ENCODE measurements at regions not wholly inside any gene's neighbourhood (a gene's known extent, or its start where the extent isn't known, plus 50 kb on each side); places are given as distances from the start of the nearest gene placed in this dataset.
"Not testable (repeated sequence)": the region's sequence is repeated elsewhere in the genome, so short reads cannot be mapped to it uniquely, and the experiment has no call there.

GRCh38 chrX:3994315-3994714 is 280.9 kb upstream of the PRKX start:
- DNase-seq, result no peak

DNA sequence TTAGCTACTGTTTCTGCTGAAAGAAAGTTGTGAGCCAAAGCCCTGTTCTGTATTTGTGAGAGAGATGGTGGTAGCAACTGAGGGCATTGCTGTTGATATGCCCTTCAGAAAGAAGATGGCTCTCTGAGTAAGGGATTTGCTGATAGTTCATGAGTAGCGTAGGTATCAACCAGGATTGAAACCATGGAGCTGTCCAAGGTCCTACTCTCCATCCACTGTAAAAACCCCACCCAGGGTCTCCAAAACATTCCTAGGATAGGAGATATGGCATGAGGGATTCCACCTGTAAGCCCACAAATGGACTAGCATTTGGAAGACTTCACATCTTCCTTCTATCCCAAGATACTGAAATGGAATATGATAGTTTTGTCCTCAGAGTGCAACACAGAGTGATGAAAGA is 277.1 kb upstream of the PRKX start:
- no peak for DNase-seq

DNA sequence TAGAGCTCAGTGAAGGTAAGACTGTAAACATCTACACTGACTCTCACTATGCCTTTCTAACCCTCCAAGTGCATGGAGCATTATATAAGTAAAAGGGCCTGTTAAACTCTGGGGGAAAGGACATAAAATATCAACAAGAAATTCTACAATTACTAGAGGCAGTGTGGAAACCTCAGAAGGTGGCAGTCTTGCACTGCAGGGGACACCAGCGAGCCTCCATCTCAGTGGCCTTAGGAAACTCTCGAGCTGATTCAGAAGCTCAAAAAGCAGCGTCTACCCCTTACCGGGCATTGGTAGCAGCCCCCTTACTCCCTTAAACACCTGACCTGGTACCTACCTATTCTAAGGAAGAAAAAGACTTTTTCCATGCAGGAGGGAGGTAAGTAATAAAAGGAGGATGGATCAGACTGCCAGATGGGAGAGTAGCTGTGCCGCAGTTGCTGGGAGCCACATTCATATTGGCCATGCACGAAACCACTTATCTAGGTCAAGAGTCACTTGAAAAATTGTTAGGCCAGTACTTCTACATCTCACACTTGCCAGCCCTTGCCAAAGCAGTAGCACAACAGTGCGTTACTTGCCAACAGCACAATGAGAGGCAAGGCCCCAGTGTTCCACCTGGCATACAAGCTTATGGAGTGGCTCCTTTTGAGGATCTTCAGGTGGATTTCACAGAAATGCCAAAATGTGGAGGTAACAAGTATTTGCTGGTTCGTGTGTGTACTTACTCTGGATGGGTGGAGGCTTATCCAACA is 258.8 kb upstream of the PRKX start:
- DNase-seq, result not testable (repeated sequence)

- DNase-seq, result no peak
Observed at GRCh38 chrX:3968749-3969148, 255.3 kb upstream of the PRKX start.

DNA sequence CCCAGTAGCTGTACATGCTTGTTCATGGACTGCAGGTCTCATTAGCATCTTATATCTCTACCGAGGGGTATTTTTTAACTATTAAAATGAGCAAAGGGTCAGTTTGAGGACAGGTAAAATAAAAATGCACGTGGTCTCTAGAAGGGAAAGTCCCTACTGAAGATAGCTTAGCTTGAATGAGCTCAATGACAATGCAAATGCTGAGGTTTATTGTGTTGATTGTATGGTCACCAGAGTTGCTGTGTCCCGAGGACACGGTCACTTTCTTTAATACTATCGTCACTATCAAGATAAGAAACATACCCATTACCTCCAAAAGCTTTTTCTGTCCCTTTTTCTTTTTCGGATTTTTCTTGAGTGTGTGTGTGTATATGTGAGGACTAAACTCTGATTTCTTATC is 250.5 kb upstream of the PRKX start:
- no peak for DNase-seq

- DNase-seq, result no peak
Observed at GRCh38 chrX:3962511-3963311, 249.3 kb upstream of the PRKX start.

- no peak for DNase-seq
Observed at GRCh38 chrX:3960952-3961351, 247.5 kb upstream of the PRKX start.

- no peak for DNase-seq
Observed at GRCh38 chrX:3951859-3952258, 238.4 kb upstream of the PRKX start.

- no peak for DNase-seq
Observed at GRCh38 chrX:3950373-3950772, 236.9 kb upstream of the PRKX start.

DNA sequence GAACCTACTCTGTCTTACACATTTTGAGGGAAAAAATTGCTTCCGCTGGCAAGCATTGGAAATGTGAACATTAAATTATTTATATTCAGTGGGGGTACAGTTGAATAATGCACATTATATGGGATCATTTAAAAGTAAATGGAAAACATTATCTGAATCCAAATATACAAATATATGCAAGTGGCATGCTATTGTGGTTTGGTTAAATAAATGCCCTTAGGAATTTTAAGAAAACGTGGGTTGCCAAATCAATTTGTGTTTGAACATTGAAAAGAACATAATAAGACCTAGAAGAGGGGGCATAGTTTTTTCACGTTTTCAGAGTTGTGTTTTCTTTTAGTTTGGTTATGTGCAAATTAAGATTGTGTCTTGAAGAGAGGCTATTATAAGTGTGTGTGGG is 230.5 kb upstream of the PRKX start:
- DNase-seq, result no peak

- DNase-seq, result no peak
Observed at GRCh38 chrX:3940000-3940610, 226.7 kb upstream of the PRKX start.

DNA sequence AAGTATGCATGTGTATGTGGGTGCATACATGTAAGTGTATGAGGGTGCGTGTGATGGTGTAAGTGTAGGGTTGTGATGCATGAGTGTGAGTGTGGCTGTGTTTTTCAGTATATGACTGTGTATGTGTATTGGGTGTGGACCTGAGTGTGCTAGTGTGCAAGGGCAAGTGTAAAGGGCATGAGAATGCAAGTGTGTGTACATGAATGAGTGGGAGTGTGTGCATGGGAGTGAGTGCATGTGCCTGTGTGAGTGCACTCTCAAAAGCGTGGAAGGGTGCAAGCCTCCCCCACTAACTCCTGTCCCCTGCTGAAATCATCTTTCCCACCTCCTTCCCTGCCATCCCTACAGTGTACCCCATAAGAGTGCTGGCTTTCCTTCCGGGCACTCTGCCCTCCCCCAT is 225.1 kb upstream of the PRKX start:
- DNase-seq, result no peak

DNA sequence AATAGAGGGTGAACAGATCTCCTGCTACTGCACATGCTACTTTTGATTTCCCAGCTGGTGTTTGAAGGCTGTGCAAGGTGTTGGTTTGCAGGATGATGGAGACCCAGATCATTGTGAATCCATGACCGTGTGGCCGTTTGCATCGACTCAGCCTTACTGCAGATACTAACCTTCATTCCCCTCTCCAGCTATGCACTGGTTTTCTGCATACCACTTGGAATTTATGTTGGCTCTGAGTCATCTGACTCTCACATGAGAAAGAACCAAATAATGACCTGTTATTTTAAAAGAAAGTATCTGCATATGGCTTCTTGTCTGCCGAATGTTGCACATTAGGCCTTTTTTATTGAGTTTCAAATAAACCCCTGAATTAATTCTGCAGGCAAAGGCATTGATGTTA is 221.7 kb upstream of the PRKX start:
- DNase-seq, result not testable (repeated sequence)

DNA sequence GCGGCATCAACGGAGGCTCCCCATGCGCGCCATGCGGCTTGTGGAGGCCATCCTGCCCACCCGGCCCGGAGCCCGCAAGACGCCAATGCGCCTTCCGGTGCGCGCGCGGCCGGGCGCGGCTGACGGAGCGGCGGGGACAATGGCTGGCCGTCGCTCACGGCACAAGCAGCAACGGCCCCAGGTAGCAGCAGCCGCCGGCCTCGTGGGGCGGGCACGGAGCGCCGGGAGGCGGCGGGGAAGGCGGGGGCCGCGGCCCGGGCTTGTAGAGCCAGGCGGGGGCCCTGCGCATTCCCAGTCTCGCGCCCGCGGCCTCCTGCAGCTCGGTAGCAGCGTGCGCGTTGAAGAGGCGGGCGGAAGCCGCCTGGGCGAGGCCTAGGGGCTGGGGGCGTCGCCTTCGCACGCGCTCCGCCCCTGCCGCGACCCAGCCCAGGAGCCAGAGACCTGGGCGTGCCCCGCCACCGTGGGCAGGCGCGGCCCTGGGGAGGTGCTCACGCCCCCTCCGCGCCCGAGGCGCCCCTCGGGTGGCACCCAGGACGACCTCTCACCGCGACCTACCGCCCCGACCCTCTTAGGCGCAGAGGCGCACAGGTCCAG is 207.1 kb upstream of the PRKX start:
- DNase-seq, result not testable (repeated sequence)

DNA sequence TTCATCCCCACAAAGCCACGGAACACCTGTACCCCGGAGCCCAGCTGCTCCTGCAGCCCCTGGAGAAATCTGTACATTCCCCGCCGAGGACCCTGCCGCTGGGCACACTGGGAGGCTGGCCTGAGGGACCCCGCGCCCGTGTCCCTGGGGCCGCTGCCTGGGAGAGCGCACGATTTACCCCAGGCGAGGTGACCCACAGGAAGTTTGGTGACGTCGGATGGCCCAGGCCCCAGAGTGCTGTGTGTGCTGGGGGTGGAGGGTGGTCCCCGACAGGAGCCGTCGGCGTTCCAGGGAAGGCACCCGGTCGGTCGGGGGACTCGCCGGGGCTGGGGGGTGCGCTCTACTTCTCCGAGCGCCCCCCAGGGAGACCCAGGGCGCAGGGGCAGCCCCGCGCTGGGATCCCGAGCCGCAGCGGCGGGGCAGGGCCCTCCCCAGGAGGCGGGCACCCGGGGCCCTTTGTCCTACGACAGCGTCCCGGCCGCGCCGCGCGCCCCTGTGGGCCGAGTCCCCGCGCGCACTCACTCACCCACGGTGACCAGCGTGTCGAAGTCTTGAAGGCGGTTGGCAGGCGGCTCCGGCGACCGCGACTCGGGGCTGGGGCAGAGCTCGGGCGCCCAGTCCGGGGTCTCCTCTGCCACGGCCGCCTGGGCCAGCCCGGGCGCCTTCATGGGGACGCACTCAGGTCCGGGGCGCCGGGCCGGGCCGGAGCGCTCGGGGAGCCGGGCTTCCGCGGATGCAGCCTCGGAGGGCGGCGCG is 206.4 kb upstream of the PRKX start:
- not testable (repeated sequence) for DNase-seq

DNA sequence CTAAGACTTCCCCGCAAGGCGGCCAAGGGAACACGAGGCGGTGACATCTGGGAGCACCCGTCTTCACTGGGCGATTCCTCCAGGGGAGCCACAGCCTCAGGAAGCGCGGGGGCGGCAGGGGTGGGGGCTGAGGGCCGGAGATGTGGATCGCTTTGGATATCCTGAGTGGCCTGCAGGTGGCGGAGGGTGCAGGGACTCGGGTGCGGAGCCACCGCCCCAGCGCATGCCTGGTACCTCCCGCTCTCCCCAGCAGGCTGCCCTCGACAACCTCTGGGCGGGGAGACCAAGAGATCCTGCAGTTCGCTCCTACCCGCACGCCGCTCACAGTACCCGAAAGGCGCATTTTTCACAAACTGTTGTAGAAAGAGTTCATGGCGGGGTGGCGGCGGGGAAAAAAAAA is 201.4 kb upstream of the PRKX start:
- not testable (repeated sequence) for DNase-seq

GRCh38 chrX:3914059-3914458 is 200.6 kb upstream of the PRKX start:
- not testable (repeated sequence) for DNase-seq

DNA sequence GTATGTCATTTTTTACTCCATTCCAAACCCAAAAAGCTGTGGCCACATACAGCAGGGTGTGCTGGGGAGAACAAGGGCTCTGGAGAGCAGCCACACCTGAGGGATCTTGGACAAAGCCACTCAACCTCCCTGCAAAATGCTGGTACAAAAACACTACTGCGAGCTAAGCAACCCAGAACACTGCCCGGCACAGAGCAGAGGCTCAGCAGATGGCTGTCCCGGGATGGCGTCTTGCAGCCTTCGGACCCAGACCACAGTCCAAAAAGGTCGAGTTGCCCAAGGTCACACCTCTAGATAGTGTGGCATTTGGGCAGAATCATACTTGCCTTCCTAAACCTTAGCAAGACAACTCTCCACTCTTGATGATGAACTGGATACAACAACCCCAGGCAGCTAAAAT is 197.6 kb upstream of the PRKX start:
- DNase-seq, result not testable (repeated sequence)

DNA sequence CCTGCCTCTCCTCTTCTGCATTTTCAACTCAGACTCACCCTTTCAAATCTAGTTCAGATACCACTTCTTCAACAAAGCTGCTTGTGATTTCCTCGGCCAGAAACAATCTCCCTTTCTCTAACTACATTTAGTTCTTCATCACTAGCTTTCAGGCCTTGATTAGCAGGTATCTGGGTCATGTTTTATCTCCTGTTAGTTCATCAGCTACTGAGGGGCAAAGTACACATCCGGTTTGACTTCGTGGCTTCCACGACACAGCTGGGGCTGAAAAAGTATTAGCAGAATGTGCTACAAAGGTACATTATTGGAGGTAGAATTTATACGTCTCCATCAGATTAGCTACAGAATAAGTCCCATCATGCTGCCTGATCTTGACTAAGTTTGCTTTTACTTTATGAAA is 197.2 kb upstream of the PRKX start:
- not testable (repeated sequence) for DNase-seq

GRCh38 chrX:3905522-3906258 is 192.2 kb upstream of the PRKX start:
- not testable (repeated sequence) for DNase-seq

- DNase-seq, result not testable (repeated sequence)
Observed at GRCh38 chrX:3902222-3902621, 188.8 kb upstream of the PRKX start.

- not testable (repeated sequence) for DNase-seq
Observed at GRCh38 chrX:3896755-3897154, 183.3 kb upstream of the PRKX start.
